ENCODE measurements at regions not wholly inside any gene's neighbourhood (a gene's known extent, or its start where the extent isn't known, plus 50 kb on each side); places are given as distances from the start of the nearest gene placed in this dataset.

- H3K27ac ChIP-seq = no peak overlapping the region
- TF ChIP-seq, protein P1, sequence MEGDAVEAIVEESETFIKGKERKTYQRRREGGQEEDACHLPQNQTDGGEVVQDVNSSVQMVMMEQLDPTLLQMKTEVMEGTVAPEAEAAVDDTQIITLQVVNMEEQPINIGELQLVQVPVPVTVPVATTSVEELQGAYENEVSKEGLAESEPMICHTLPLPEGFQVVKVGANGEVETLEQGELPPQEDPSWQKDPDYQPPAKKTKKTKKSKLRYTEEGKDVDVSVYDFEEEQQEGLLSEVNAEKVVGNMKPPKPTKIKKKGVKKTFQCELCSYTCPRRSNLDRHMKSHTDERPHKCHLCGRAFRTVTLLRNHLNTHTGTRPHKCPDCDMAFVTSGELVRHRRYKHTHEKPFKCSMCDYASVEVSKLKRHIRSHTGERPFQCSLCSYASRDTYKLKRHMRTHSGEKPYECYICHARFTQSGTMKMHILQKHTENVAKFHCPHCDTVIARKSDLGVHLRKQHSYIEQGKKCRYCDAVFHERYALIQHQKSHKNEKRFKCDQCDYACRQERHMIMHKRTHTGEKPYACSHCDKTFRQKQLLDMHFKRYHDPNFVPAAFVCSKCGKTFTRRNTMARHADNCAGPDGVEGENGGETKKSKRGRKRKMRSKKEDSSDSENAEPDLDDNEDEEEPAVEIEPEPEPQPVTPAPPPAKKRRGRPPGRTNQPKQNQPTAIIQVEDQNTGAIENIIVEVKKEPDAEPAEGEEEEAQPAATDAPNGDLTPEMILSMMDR (conservative IDR thresholded peaks at IDR 0.05) = no peak
- TF ChIP-seq ZFX (IDR thresholded peaks at IDR 0.05) = no peak
Observed at GRCh38 chr3:30180310-30181177, 425.9 kb upstream of the TGFBR2 start.

DNA sequence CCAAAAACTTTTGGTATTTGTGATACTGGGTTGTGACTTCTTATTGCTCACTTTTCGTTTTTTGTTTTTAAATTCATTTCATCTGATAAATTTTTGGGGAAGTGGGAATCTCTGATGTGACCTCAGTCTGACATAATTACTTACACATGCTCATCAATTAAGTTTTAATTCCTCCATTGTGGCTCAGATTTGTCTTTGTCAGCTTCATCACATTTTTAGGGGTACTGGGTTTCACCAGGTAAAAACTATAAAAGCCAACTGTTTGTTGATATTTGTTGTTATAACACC lies 425.3 kb upstream of the TGFBR2 start:
- no peak overlapping the region for H3K27ac ChIP-seq
- TF ChIP-seq ZFX (IDR thresholded peaks at IDR 0.05) = no peak
- TF ChIP-seq, protein P1 (conservative IDR thresholded peaks at IDR 0.05) = no peak

DNA sequence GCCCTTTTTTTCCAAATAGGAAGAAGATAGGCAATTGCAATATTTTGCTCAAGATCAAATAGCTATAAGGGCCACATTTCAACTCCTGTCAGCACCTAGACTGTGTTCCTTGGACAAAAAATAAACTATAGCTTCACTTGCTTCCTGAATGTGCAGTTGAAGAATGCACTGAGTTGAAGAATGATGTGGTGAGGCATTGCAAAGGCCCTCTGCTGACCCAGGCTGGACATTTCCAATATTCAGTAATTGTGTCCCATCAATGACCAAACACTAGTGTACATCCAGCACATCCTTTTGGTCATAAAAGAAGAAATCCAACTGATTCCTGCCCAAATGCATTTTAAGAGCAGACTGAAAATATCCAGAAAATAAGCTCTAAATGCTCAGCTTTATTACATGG lies 424.8 kb upstream of the TGFBR2 start:
- no peak overlapping the region for H3K27ac ChIP-seq
- no peak for TF ChIP-seq ZFX (IDR thresholded peaks at IDR 0.05)
- TF ChIP-seq, protein P1 (conservative IDR thresholded peaks at IDR 0.05) = no peak

DNA sequence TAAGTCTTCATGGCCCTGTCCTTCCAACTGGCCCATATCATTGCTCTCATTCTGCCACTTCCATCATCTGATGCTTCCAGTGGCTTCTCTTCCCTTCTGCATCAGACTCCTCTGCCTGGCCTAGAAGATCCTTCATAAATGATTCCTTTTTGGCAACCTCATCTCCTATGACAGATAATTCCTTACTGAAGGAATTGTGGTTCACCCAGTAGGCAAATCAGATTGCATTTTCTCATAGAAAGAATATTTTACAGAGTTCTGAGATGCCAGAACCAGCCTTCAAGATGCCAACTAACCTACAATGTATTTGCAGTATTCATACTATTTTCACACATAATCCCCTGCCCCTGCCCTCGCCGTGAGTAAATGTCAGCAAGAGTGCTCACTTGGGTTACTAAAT lies 423.0 kb upstream of the TGFBR2 start:
- H3K27ac ChIP-seq = no peak overlapping the region
- TF ChIP-seq, protein P1 (conservative IDR thresholded peaks at IDR 0.05) = no peak
- TF ChIP-seq ZFX (IDR thresholded peaks at IDR 0.05) = no peak

GRCh38 chr3:30184091-30184810 lies 422.1 kb upstream of the TGFBR2 start:
- TF ChIP-seq, protein P1 (conservative IDR thresholded peaks at IDR 0.05) = no peak
- TF ChIP-seq ZFX (IDR thresholded peaks at IDR 0.05) = no peak
- H3K27ac ChIP-seq = no peak overlapping the region

- H3K27ac ChIP-seq = no peak overlapping the region
- TF ChIP-seq, protein P1 (conservative IDR thresholded peaks at IDR 0.05) = no peak
- TF ChIP-seq ZFX (IDR thresholded peaks at IDR 0.05) = no peak
Observed at GRCh38 chr3:30185872-30186271, 420.5 kb upstream of the TGFBR2 start.

GRCh38 chr3:30186741-30187219 lies 419.6 kb upstream of the TGFBR2 start:
- no peak overlapping the region for H3K27ac ChIP-seq
- TF ChIP-seq, protein P1 (conservative IDR thresholded peaks at IDR 0.05) = no peak
- TF ChIP-seq ZFX (IDR thresholded peaks at IDR 0.05) = no peak
